ENCODE measurements at regions not wholly inside any gene's neighbourhood (a gene's known extent, or its start where the extent isn't known, plus 50 kb on each side); places are given as distances from the start of the nearest gene placed in this dataset.

DNA sequence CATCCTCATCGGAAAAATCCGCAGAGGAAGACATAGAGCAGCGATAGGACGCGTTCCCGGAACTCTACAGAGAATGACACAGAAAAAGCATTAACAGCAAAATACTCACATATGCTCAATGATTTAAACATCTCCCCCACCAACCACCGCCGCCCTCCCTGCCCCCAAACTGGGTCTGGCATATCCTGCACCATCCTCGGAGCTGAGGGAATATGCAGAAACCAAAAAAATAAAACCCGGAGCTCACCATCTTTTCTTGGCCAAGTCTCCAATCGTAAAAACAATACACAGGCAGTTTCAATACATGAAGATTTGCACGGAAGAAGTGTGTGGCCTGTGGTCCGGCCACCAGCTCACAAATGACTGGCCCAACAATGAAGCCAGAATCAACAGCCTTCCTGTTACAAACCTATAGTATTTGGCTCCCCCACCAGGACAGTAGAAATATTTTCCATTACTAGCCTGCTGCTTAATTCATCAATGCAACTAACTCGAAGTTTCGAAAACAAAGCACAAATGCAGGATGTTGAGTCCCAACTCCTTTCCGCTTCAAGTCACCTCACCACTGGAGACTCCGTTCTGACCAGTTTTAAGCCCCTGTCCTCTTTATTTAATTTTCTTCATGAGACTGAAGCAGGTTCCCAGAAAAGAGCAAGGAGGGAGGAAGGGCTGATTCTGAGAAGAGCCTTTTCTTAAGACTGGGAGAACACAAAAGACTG lies 103.2 kb upstream of the BEND6 start:
- H2AFZ ChIP-seq (ENCODE audit: low read length): no peak overlapping the region
- ChIA-PET CTCF (ENCODE audit: low intra/inter-chr PET ratio, low total read pairs) (interaction anchor here (1.4 to 1.7 kb wide), 2 partner anchors 143 to 214 kb away, joined by 5 read pairs; no protein-coding TSS in a partner anchor), POLR2A (no interaction called here)
- no peaks in the 10 kb centered on the region for H3K36me3 ChIP-seq (replicated peaks in 1 of 2; ENCODE audit: control insufficient read depth in 1 of 2, insufficient read depth in 2 of 2, low read length in 2 of 2)
- H3K9ac ChIP-seq (ENCODE audit: insufficient read depth, low read depth, low read length): no peak overlapping the region
- WGBS (ENCODE audit: low lambda C conversion rate): 51% methylated on average over 17 of the region's 17 CpGs
- in situ Hi-C loops (cut with HindIII; ENCODE audit: extremely low pct_ligation_motif_present, low pct_unique_long_range_greater_than_20kb): no loop called here
- H3K79me2 ChIP-seq (ENCODE audit: insufficient read depth, low read length): no peaks in the 10 kb centered on the region
- intact Hi-C loops (cut with micrococcal nuclease; ENCODE audit: unreplicated experiment): loop anchor here (1.0 to 5.0 kb wide), 3 partner anchors 94 to 214 kb away; no protein-coding TSS in a partner anchor
- no peaks in the 10 kb centered on the region for H3K9me3 ChIP-seq (ENCODE audit: low read length)
- DNase-seq (ENCODE audit: low spot score): peak; percentile 72
- H3K27me3 ChIP-seq (ENCODE audit: control insufficient read depth in 1 of 2, insufficient read depth in 2 of 2, low read length in 2 of 2): no peaks in the 10 kb centered on the region
- no peaks in the 10 kb centered on the region for H3K4me1 ChIP-seq (ENCODE audit: insufficient read depth, low read length)
- no peak overlapping the region for H3K27ac ChIP-seq (ENCODE audit: extremely low read length, insufficient read depth, low read length)
- peak; percentile 73 for FAIRE-seq
- peak; percentile 98 for ATAC-seq
- H3K4me3 ChIP-seq (replicated peaks in 1 of 3; ENCODE audit: insufficient read depth in 1 of 3, low read depth in 2 of 3, low read length in 3 of 3): no peak overlapping the region
- BruUV-seq (replicated peaks): no TSS peak
- H3K4me2 ChIP-seq (ENCODE audit: low read depth, low read length): peak overlapping the region; percentile 48
- H4K20me1 ChIP-seq (ENCODE audit: insufficient read depth, low read length): no peaks in the 10 kb centered on the region
- TF ChIP-seq, protein P1, sequence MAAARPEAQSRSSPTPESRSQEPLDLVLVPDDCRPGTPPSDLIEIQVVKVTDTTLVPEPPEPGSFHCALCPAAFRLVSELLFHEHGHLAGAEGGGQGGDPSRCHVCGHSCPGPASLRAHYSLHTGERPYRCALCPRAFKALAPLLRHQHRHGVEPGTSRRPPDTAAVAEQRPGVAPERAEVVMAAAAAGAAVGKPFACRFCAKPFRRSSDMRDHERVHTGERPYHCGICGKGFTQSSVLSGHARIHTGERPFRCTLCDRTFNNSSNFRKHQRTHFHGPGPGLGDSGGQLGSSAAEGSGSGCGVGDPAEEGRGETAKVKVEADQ (CRISPR knock-in tag; IDR thresholded peaks at IDR 0.05; ENCODE audit: borderline replicate concordance): 0 out of 2 replicates have a peak, but pooled peaks have one; percentile 42
- TF ChIP-seq SAP130 (CRISPR knock-in tag; IDR thresholded peaks at IDR 0.05; ENCODE audit: low read depth) (0 out of 2 replicates have a peak, but pooled peaks have one; percentile 18), ZNF546 (CRISPR knock-in tag; conservative IDR thresholded peaks at IDR 0.05) (no peak), RAD21 (CRISPR knock-in tag; IDR thresholded peaks at IDR 0.05) (peak; percentile 66), KLF16 (CRISPR knock-in tag; IDR thresholded peaks at IDR 0.05) (0 out of 4 replicates have a peak, but pooled peaks of 1 of the 2 experiments have one; percentile 28), STAG1 (CRISPR knock-in tag; IDR thresholded peaks at IDR 0.05) (peak; percentile 81), TOE1 (CRISPR knock-in tag; IDR thresholded peaks at IDR 0.05) (no peak), ERF (CRISPR knock-in tag; IDR thresholded peaks at IDR 0.05) (0 out of 2 replicates have a peak, but pooled peaks have one; percentile 15), ZNF367 (CRISPR knock-in tag; IDR thresholded peaks at IDR 0.05; ENCODE audit: borderline replicate concordance) (no peak), HOXA5 (CRISPR knock-in tag; IDR thresholded peaks at IDR 0.05) (no peak), FOXA1 (IDR thresholded peaks at IDR 0.05) (no peak), FOXA1 (CRISPR knock-in tag; IDR thresholded peaks at IDR 0.05) (peak; percentile 74), SOX5 (CRISPR knock-in tag; IDR thresholded peaks at IDR 0.05; ENCODE audit: borderline replicate concordance) (0 out of 2 replicates have a peak, but pooled peaks have one; percentile 7), GATAD2A (CRISPR knock-in tag; IDR thresholded peaks at IDR 0.05) (no peak), THYN1 (CRISPR knock-in tag; IDR thresholded peaks at IDR 0.05; ENCODE audit: borderline replicate concordance, low read depth) (no peak), ARNT (IDR thresholded peaks at IDR 0.05) (no peak), ZNF792 (CRISPR knock-in tag; IDR thresholded peaks at IDR 0.05) (0 out of 2 replicates have a peak, but pooled peaks have one; percentile 36), EED (CRISPR knock-in tag; IDR thresholded peaks at IDR 0.05) (no peak), KDM2A (CRISPR knock-in tag; IDR thresholded peaks at IDR 0.05; ENCODE audit: borderline replicate concordance, low read depth) (0 out of 2 replicates have a peak, but pooled peaks have one; percentile 31), TEAD3 (CRISPR knock-in tag; optimal IDR thresholded peaks at IDR 0.05; ENCODE audit: borderline replicate concordance) (peak; percentile 19), SMC3 (IDR thresholded peaks at IDR 0.05; ENCODE audit: low read length) (peak; percentile 59; the same call in 1 of the 2 replicates), ZNF567 (CRISPR knock-in tag; IDR thresholded peaks at IDR 0.05; ENCODE audit: borderline replicate concordance) (0 out of 2 replicates have a peak, but pooled peaks have one; percentile 28)
- TF ChIP-seq, protein P2, sequence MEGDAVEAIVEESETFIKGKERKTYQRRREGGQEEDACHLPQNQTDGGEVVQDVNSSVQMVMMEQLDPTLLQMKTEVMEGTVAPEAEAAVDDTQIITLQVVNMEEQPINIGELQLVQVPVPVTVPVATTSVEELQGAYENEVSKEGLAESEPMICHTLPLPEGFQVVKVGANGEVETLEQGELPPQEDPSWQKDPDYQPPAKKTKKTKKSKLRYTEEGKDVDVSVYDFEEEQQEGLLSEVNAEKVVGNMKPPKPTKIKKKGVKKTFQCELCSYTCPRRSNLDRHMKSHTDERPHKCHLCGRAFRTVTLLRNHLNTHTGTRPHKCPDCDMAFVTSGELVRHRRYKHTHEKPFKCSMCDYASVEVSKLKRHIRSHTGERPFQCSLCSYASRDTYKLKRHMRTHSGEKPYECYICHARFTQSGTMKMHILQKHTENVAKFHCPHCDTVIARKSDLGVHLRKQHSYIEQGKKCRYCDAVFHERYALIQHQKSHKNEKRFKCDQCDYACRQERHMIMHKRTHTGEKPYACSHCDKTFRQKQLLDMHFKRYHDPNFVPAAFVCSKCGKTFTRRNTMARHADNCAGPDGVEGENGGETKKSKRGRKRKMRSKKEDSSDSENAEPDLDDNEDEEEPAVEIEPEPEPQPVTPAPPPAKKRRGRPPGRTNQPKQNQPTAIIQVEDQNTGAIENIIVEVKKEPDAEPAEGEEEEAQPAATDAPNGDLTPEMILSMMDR (CRISPR knock-in tag; IDR thresholded peaks at IDR 0.05): peak; percentile 82
- TF ChIP-seq, protein P3, sequence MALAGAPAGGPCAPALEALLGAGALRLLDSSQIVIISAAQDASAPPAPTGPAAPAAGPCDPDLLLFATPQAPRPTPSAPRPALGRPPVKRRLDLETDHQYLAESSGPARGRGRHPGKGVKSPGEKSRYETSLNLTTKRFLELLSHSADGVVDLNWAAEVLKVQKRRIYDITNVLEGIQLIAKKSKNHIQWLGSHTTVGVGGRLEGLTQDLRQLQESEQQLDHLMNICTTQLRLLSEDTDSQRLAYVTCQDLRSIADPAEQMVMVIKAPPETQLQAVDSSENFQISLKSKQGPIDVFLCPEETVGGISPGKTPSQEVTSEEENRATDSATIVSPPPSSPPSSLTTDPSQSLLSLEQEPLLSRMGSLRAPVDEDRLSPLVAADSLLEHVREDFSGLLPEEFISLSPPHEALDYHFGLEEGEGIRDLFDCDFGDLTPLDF (CRISPR knock-in tag; IDR thresholded peaks at IDR 0.05): no peak

Measured in HepG2 (cell line).